ENCODE measurements at regions not wholly inside any gene's neighbourhood (a gene's known extent, or its start where the extent isn't known, plus 50 kb on each side); places are given as distances from the start of the nearest gene placed in this dataset.

DNA sequence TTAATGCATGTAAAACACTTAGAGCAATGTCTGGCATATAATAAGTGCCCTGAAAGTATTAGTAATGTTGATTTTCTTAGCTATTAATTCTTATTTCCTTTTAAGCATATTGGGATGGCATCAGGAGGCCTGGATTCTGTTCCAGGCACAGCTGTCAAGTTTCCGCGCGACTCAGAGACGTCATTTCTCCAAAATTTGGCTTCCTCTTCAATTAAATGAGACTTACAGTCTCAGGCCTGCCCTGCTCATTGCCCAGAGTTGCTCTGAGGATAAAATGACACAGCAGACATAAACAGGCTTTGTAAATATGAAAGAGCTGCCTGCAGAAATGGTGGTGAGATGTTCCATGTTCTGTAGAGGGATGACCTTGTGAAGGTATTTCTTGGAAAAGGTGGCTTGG lies 159.8 kb upstream of the GLRA1 start:
- TF ChIP-seq, protein P1, sequence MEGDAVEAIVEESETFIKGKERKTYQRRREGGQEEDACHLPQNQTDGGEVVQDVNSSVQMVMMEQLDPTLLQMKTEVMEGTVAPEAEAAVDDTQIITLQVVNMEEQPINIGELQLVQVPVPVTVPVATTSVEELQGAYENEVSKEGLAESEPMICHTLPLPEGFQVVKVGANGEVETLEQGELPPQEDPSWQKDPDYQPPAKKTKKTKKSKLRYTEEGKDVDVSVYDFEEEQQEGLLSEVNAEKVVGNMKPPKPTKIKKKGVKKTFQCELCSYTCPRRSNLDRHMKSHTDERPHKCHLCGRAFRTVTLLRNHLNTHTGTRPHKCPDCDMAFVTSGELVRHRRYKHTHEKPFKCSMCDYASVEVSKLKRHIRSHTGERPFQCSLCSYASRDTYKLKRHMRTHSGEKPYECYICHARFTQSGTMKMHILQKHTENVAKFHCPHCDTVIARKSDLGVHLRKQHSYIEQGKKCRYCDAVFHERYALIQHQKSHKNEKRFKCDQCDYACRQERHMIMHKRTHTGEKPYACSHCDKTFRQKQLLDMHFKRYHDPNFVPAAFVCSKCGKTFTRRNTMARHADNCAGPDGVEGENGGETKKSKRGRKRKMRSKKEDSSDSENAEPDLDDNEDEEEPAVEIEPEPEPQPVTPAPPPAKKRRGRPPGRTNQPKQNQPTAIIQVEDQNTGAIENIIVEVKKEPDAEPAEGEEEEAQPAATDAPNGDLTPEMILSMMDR (IDR thresholded peaks at IDR 0.05) = no peak
- TF ChIP-seq EZH2 (IDR thresholded peaks at IDR 0.05) (no peak), EZH2phosphoT487 (IDR thresholded peaks at IDR 0.05) (no peak)
